GM23338 (cell line): ENCODE measurements at regions not wholly inside any gene's neighbourhood (a gene's known extent, or its start where the extent isn't known, plus 50 kb on each side); places are given as distances from the start of the nearest gene placed in this dataset.
A peak's percentile ranks its signal among the peaks of the same experiment; 100 is the strongest.

Experiments used
- ATAC-seq: fragments of 200-7000 bp; cut with Tn5 transposase; 3 replicates; pipeline ENCODE4 v1.9.1; 2020
- DNase-seq: peaks from one replicate; pipeline ENCODE4 v3.0.0-alpha.2; 2015; ENCODE audit warnings: low spot score
- H2AFZ ChIP-seq: fragments of 200-600 bp; sonication (generic); 2 replicates; pipeline ENCODE4 v1.8.0; 2016; ENCODE audit warnings: antibody characterized with exemption, mild to moderate bottlenecking, moderate library complexity
- H3F3A ChIP-seq: fragments of 200-600 bp; sonication (generic); replicated peaks from 2 replicates; pipeline ENCODE4 v1.8.0; 2017; ENCODE audit warnings: antibody characterized with exemption, mixed run types, low read depth
- H3K27ac ChIP-seq: fragments of 200-600 bp; sonication (generic); 2 replicates; pipeline ENCODE4 v1.6.1; 2016; ENCODE audit warnings: low read depth
- H3K27me3 ChIP-seq: fragments of 200-600 bp; sonication (generic); 2 replicates; pipeline ENCODE4 v1.8.0; 2016; ENCODE audit warnings: mild to moderate bottlenecking, mixed run types, moderate library complexity; ENCODE audit not compliant: insufficient read depth
- H3K36me3 ChIP-seq: fragments of 200-600 bp; sonication (generic); 2 replicates; pipeline ENCODE4 v1.8.0; 2016; ENCODE audit warnings: mild to moderate bottlenecking; ENCODE audit not compliant: insufficient read depth
- H3K4me1 ChIP-seq: fragments of 200-600 bp; sonication (generic); 2 replicates; pipeline ENCODE4 v1.8.0; 2016; ENCODE audit warnings: mild to moderate bottlenecking, moderate library complexity; ENCODE audit not compliant: insufficient read depth
- H3K4me2 ChIP-seq: fragments of 200-600 bp; sonication (generic); 2 replicates; pipeline ENCODE4 v1.7.1; 2017; ENCODE audit warnings: mixed run types
- H3K4me3 ChIP-seq: fragments of 200-600 bp; sonication (generic); 2 replicates; pipeline ENCODE4 v1.6.1; 2016; ENCODE audit warnings: mixed run types
- H3K79me2 ChIP-seq: fragments of 200-600 bp; sonication (generic); replicated peaks from 2 replicates; pipeline ENCODE4 v1.8.0; 2017; ENCODE audit warnings: mild to moderate bottlenecking; ENCODE audit not compliant: insufficient read depth
- H3K9me2 ChIP-seq: fragments of 200-600 bp; sonication (generic); 2 replicates; pipeline ENCODE4 v1.8.0; 2017; ENCODE audit not compliant: insufficient read depth
- H4K20me1 ChIP-seq: fragments of 200-600 bp; sonication (generic); replicated peaks from 2 replicates; pipeline ENCODE4 v1.8.0; 2017; ENCODE audit warnings: mild to moderate bottlenecking; ENCODE audit not compliant: insufficient read depth
- H3K27ac Mint-ChIP-seq: 2 replicates; pipeline ENCODE4 v1.8.0; 2020; ENCODE audit warnings: inconsistent platforms, mild to moderate bottlenecking, moderate library complexity, mixed read lengths
- H3K27me3 Mint-ChIP-seq: 3 replicates; pipeline ENCODE4 v1.8.0; 2022; ENCODE audit warnings: low read depth, mild to moderate bottlenecking, moderate library complexity, mixed read lengths, inconsistent platforms; ENCODE audit not compliant: insufficient read depth, poor library complexity
- H3K36me3 Mint-ChIP-seq: 3 replicates; pipeline ENCODE4 v1.8.0; 2021; ENCODE audit warnings: low read depth, mild to moderate bottlenecking, inconsistent platforms, moderate library complexity, mixed read lengths
- H3K4me1 Mint-ChIP-seq: 3 replicates; pipeline ENCODE4 v1.8.0; 2020; ENCODE audit warnings: mild to moderate bottlenecking, inconsistent platforms, mixed read lengths
- H3K4me3 Mint-ChIP-seq: 3 replicates; pipeline ENCODE4 v1.8.0; 2021; ENCODE audit warnings: moderate library complexity, mild to moderate bottlenecking, inconsistent platforms, mixed read lengths
- H3K9me3 Mint-ChIP-seq: 3 replicates; pipeline ENCODE4 v1.8.0; 2020; ENCODE audit warnings: moderate library complexity, mild to moderate bottlenecking, inconsistent platforms, mixed read lengths
- CREB1 ChIP-seq: fragments of 250-450 bp; sonication (Bioruptor Pico); IDR thresholded peaks from 2 replicates; pipeline ENCODE4 v1.5.0; 2020; ENCODE audit warnings: low read depth, mild to moderate bottlenecking, moderate library complexity
- CTCF ChIP-seq, 2 experiments: fragments of 200-600 bp in 1 of 2; sonication (generic) in 1 of 2; conservative IDR thresholded peaks; 2 replicates each; pipeline versions ENCODE4 v1.5.1 to v1.6.1; 2016 to 2017; ENCODE audit warnings: antibody characterized with exemption in 2 of 2, low read depth in 2 of 2, mild to moderate bottlenecking in 2 of 2, moderate library complexity in 1 of 2
- ETS1 ChIP-seq: IDR thresholded peaks from 2 replicates; pipeline ENCODE4 v1.6.1; 2016; ENCODE audit warnings: antibody characterized with exemption
- EZH2 ChIP-seq: fragments of 200-600 bp; sonication (generic); IDR thresholded peaks from one replicate; pipeline ENCODE4 v1.8.0; 2017; ENCODE audit warnings: antibody characterized with exemption, mild to moderate bottlenecking, low read depth; ENCODE audit not compliant: unreplicated experiment
- EZH2phosphoT487 ChIP-seq: fragments of 200-600 bp; sonication (generic); IDR thresholded peaks from one replicate; pipeline ENCODE4 v1.8.1; 2018; ENCODE audit warnings: antibody characterized with exemption; ENCODE audit not compliant: unreplicated experiment
- NANOG ChIP-seq: IDR thresholded peaks from 2 replicates; pipeline ENCODE4 v1.6.1; 2016; ENCODE audit warnings: antibody characterized with exemption, borderline replicate concordance
- POLR2AphosphoS5 ChIP-seq: IDR thresholded peaks from 2 replicates; pipeline ENCODE4 v1.6.1; 2016; ENCODE audit warnings: antibody characterized with exemption, low read depth
- STAT1 ChIP-seq: IDR thresholded peaks from one replicate; pipeline ENCODE4 v1.6.1; 2016; ENCODE audit warnings: antibody characterized with exemption; ENCODE audit not compliant: unreplicated experiment
- ZNF114 ChIP-seq: fragments of 250-450 bp; sonication (Bioruptor Pico); IDR thresholded peaks from 2 replicates; pipeline ENCODE4 v1.5.0; 2020; ENCODE audit warnings: mild to moderate bottlenecking, moderate library complexity
- ZNF331 ChIP-seq: fragments of 250-450 bp; sonication (Bioruptor Pico); IDR thresholded peaks from 2 replicates; pipeline ENCODE4 v1.5.0; 2020; ENCODE audit warnings: low read depth, mild to moderate bottlenecking, moderate library complexity
- TF ChIP-seq, protein P1 (sequence below): IDR thresholded peaks from one replicate; pipeline ENCODE4 v1.6.1; 2018; ENCODE audit warnings: antibody characterized with exemption; ENCODE audit not compliant: unreplicated experiment

DNA sequence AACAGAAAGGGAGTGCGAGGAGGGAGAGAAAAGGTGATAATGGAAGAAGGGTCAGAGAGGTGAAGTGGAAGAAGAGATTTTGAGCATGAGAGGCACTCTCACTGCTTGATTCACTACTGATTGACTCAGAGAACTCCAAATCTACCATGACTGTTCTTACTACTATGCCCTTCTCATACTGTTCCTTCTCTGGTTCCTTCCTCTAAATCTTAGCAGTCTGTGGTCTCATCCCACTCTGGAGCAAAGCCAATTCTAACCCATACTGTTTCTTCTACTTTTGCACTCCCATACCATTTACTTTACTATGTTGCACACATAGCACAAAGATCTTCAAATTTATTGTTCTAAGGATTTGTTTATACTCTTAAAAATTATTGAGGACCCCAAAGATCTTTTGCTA lies 100.8 kb downstream of the DTWD1 start (continued):
- TF ChIP-seq NANOG, result no peak
- no peak for TF ChIP-seq ZNF114
- TF ChIP-seq, protein P1, sequence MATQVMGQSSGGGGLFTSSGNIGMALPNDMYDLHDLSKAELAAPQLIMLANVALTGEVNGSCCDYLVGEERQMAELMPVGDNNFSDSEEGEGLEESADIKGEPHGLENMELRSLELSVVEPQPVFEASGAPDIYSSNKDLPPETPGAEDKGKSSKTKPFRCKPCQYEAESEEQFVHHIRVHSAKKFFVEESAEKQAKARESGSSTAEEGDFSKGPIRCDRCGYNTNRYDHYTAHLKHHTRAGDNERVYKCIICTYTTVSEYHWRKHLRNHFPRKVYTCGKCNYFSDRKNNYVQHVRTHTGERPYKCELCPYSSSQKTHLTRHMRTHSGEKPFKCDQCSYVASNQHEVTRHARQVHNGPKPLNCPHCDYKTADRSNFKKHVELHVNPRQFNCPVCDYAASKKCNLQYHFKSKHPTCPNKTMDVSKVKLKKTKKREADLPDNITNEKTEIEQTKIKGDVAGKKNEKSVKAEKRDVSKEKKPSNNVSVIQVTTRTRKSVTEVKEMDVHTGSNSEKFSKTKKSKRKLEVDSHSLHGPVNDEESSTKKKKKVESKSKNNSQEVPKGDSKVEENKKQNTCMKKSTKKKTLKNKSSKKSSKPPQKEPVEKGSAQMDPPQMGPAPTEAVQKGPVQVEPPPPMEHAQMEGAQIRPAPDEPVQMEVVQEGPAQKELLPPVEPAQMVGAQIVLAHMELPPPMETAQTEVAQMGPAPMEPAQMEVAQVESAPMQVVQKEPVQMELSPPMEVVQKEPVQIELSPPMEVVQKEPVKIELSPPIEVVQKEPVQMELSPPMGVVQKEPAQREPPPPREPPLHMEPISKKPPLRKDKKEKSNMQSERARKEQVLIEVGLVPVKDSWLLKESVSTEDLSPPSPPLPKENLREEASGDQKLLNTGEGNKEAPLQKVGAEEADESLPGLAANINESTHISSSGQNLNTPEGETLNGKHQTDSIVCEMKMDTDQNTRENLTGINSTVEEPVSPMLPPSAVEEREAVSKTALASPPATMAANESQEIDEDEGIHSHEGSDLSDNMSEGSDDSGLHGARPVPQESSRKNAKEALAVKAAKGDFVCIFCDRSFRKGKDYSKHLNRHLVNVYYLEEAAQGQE, result no peak

GRCh38 chr15:49723981-49724380 lies 103.1 kb downstream of the DTWD1 start:
- no peak overlapping the region for H3K27ac Mint-ChIP-seq
- DNase-seq (no peak), ATAC-seq (no peak)
- peaks cover 3% of the 10 kb centered on the region for H3K9me3 Mint-ChIP-seq
- H3K4me3 Mint-ChIP-seq, result no peak overlapping the region
- H3K9me2 ChIP-seq, result 0 out of 2 replicates have a peak, but pooled peaks cover 4% of the 10 kb centered on the region
- peaks cover 1% of the 10 kb centered on the region; the same call in 2 of the 3 replicates for H3K4me1 Mint-ChIP-seq
- no peaks in the 10 kb centered on the region for H3K79me2 ChIP-seq
- H3K4me1 ChIP-seq, result no peaks in the 10 kb centered on the region
- H3K36me3 Mint-ChIP-seq, result no peaks in the 10 kb centered on the region
- H3K4me3 ChIP-seq, result no peak overlapping the region
- no peaks in the 10 kb centered on the region for H3F3A ChIP-seq
- no peaks in the 10 kb centered on the region for H3K27me3 ChIP-seq
- no peaks in the 10 kb centered on the region for H4K20me1 ChIP-seq
- H2AFZ ChIP-seq, result no peak overlapping the region
- TF ChIP-seq CTCF (conservative IDR thresholded peaks at IDR 0.05; ENCODE audit: low read depth in 2 of 2), result no peak
- H3K4me2 ChIP-seq, result no peak overlapping the region
- H3K36me3 ChIP-seq, result no peaks in the 10 kb centered on the region
- peaks cover 9% of the 10 kb centered on the region for H3K27me3 Mint-ChIP-seq
- H3K27ac ChIP-seq, result no peak overlapping the region

DNA sequence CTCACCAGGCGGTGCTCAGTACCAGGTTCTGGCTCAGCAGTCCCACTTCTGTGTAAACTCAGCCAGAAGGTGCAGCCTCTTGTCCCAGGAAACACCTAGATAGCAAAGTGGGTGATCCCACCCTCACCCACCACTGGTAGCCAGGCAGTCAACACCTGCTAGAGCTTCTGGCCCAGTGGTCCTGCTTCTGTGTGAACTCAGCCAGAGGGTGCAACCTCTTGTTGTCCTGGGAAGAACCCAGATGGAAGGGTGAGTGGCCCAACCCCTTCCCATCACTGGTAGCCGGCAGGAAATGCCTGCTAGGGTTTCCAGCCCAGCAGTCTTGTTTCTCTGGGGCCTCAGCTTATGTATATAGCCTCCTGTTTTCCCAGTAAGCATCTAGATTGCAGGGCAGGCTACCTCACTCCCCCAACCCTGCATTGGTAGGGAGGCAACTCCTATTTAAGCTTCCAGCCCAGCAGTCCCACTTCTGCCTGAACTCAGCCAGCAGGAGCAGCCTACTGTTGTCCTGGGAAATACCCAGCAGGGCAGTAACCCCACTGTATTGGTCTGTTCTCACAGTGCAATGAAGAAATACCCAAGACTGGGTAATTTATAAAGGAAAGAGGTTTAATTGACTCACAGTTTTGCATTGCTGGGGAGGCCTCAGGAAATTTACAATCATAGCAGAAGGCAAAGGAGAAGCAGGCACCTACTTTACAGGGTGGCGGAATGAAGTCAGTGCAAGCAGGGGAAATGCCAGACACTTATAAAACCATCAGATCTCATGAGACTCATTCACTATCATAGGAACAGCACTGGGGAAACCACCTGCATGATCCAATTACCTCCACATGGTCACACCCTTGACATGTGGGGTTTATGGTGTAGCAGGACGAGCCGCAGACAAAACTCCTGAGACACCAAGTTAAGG lies 110.6 kb downstream of the DTWD1 start:
- H2AFZ ChIP-seq, result peak overlapping the region; percentile 32
- no peak overlapping the region for H3K4me3 ChIP-seq
- ATAC-seq (peak; percentile 48), DNase-seq (no peak)
- Mint-ChIP-seq H3K27me3 (peaks cover 5% of the 10 kb centered on the region), H3K4me3 (no peak overlapping the region), H3K4me1 (peaks cover 4% of the 10 kb centered on the region), H3K27ac (no peak overlapping the region), H3K9me3 (peaks cover under 1% of the 10 kb centered on the region; the same call in 2 of the 3 replicates), H3K36me3 (no peaks in the 10 kb centered on the region)
- H3F3A ChIP-seq, result no peaks in the 10 kb centered on the region
- no peaks in the 10 kb centered on the region for H4K20me1 ChIP-seq
- H3K4me2 ChIP-seq, result no peak overlapping the region
- 0 out of 2 replicates have a peak, but pooled peaks cover 5% of the 10 kb centered on the region for H3K9me2 ChIP-seq
- H3K36me3 ChIP-seq, result no peaks in the 10 kb centered on the region
- H3K27ac ChIP-seq, result no peak overlapping the region
- H3K27me3 ChIP-seq, result no peaks in the 10 kb centered on the region
- no peaks in the 10 kb centered on the region for H3K79me2 ChIP-seq
- no peaks in the 10 kb centered on the region for H3K4me1 ChIP-seq
- TF ChIP-seq CREB1 (no peak), POLR2AphosphoS5 (no peak), ETS1 (no peak), EZH2phosphoT487 (no peak), ZNF331 (no peak), EZH2 (no peak), ZNF114 (no peak), STAT1 (no peak)
- TF ChIP-seq, protein P1, result no peak
